Parathyroid adenoma (tissue), 2 donors: ENCODE measurements at regions not wholly inside any gene's neighbourhood (a gene's known extent, or its start where the extent isn't known, plus 50 kb on each side); places are given as distances from the start of the nearest gene placed in this dataset.

Source experiments
- H2AFZ ChIP-seq: fragments of 300-600 bp; sonication (generic); one replicate; pipeline ENCODE4 v1.7.0; 2017; ENCODE audit warnings: antibody characterized with exemption, mild to moderate bottlenecking
- H3K27ac ChIP-seq: fragments of 300-600 bp; sonication (generic); one replicate; pipeline ENCODE4 v1.7.0; 2017
- H3K27me3 ChIP-seq: fragments of 300-600 bp; sonication (generic); one replicate; pipeline ENCODE4 v1.7.0; 2017; ENCODE audit warnings: low read length; ENCODE audit not compliant: control insufficient read depth, insufficient read depth
- H3K36me3 ChIP-seq: fragments of 300-600 bp; sonication (generic); one replicate; pipeline ENCODE4 v1.7.0; 2017; ENCODE audit warnings: low read length; ENCODE audit not compliant: control insufficient read depth, insufficient read depth
- H3K4me1 ChIP-seq: fragments of 300-600 bp; sonication (generic); one replicate; pipeline ENCODE4 v1.7.0; 2017; ENCODE audit warnings: control low read depth
- H3K4me2 ChIP-seq: fragments of 300-600 bp; sonication (generic); one replicate; pipeline ENCODE4 v1.7.0; 2017; ENCODE audit warnings: low read length
- H3K4me3 ChIP-seq: fragments of 300-600 bp; sonication (generic); one replicate; pipeline ENCODE4 v1.7.0; 2017; ENCODE audit warnings: low read depth, low read length
- H3K79me2 ChIP-seq: fragments of 300-600 bp; sonication (generic); one replicate; pipeline ENCODE4 v1.7.0; 2017; ENCODE audit warnings: control low read depth
- H3K9ac ChIP-seq: fragments of 300-600 bp; sonication (generic); one replicate; pipeline ENCODE4 v1.7.0; 2017; ENCODE audit warnings: mild to moderate bottlenecking
- H3K9me3 ChIP-seq: fragments of 300-600 bp; sonication (generic); one replicate; pipeline ENCODE4 v1.7.0; 2017; ENCODE audit warnings: low read length; ENCODE audit not compliant: control insufficient read depth
- TF ChIP-seq, protein P1 (sequence below): fragments of 300-600 bp; sonication (generic); IDR thresholded peaks from one replicate; pipeline ENCODE4 v1.7.0; 2017; ENCODE audit warnings: antibody characterized with exemption, mild to moderate bottlenecking
- donor health status: primary hyperparathyroidism.

DNA sequence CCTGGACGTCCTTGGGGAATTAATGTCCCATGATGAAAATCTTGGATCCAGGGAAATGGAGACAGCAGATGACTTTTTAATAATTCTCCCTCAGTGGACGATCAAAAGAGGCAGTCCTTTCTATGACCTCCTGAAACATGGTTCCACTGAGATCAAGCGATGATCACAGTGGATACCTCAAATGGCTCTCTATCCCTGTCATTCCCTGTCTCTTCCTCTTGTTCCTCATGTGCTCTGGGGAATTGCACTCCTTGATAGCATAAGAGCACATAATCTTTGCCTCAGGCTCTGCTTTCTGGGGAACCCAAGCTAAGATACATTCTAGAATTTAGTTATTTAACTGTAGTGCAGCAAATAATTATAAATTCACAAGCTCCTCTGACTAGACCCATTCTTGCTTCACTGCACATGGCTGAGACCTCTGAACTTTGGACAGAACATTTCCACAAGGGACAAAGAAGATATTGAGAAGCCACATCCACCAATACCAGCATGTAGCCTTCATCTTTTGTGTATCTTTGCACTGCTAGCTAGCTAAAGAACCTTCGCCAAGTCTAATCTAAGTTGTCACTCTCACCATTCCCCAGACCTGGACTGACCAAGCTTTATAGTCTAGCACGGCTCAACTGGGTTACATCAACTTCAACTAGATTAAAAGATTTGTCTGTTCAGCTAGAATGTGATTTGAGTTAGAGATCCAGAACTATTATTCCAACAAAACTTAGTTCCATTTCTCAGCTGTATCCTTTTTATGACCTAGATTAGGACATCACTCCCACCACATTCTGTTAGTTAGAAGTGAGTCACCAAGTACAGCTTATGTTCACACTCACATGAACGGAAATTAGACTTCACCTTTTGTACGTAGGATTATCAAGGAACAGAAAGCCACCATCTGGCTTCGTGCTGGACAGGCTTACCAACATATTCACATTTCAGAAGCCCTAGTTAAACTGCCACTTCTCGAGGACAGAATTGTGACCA lies 142.7 kb downstream of the SUCLA2 start:
- TF ChIP-seq, protein P1, sequence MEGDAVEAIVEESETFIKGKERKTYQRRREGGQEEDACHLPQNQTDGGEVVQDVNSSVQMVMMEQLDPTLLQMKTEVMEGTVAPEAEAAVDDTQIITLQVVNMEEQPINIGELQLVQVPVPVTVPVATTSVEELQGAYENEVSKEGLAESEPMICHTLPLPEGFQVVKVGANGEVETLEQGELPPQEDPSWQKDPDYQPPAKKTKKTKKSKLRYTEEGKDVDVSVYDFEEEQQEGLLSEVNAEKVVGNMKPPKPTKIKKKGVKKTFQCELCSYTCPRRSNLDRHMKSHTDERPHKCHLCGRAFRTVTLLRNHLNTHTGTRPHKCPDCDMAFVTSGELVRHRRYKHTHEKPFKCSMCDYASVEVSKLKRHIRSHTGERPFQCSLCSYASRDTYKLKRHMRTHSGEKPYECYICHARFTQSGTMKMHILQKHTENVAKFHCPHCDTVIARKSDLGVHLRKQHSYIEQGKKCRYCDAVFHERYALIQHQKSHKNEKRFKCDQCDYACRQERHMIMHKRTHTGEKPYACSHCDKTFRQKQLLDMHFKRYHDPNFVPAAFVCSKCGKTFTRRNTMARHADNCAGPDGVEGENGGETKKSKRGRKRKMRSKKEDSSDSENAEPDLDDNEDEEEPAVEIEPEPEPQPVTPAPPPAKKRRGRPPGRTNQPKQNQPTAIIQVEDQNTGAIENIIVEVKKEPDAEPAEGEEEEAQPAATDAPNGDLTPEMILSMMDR, result no peak
- Histone ChIP-seq H3K4me1 (no peaks in the 10 kb centered on the region), H3K9me3 (no peaks in the 10 kb centered on the region), H3K36me3 (no peaks in the 10 kb centered on the region), H3K79me2 (no peaks in the 10 kb centered on the region), H3K27me3 (no peaks in the 10 kb centered on the region), H3K27ac (no peak overlapping the region), H3K4me3 (no peak overlapping the region), H3K9ac (no peak overlapping the region), H3K4me2 (no peak overlapping the region), H2AFZ (no peak overlapping the region)

DNA sequence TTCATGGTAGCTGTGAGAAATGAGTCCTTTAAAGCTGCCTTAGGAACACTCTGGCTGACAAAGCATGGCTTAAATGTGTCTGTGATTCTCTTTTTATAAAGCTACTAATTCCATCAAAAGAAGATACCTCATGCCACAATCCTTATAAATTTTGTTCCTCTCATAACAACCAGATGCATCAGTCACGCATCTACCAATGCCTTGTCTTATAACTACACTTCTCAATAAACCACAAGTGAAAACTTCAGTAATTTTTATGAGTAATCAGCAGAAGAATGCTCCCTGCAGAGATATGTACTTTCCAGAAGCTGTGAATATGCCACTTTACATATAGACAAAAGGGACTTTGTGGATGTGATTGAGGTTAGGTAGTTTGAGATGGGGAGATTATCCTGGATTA lies 147.8 kb downstream of the SUCLA2 start:
- no peaks in the 10 kb centered on the region for H3K79me2 ChIP-seq

DNA sequence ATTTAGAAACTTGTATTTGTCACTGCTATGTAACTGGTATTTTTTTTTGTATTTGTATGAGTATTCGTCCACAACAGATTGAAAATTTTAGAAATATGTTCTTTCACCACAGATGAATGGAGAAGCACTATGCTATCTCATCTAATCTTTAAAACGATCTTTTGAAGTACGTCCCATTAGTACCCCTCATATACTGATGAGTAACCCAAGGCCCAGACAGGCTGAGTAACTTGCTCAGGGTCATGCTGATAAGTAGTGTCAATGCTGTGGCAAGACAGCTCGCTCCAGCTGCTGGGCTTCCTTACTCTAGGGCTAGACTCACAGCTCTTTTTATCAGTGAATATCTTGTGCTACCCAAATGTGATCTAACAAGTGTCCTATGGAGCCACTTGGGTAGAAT lies 154.2 kb downstream of the SUCLA2 start:
- H2AFZ ChIP-seq, result no peak overlapping the region
- H3K79me2 ChIP-seq, result no peaks in the 10 kb centered on the region
- no peak overlapping the region for H3K4me3 ChIP-seq
- TF ChIP-seq, protein P1, result no peak
- no peaks in the 10 kb centered on the region for H3K4me1 ChIP-seq
- no peak overlapping the region for H3K27ac ChIP-seq
- no peaks in the 10 kb centered on the region for H3K36me3 ChIP-seq
- H3K4me2 ChIP-seq, result no peak overlapping the region
- no peaks in the 10 kb centered on the region for H3K9me3 ChIP-seq
- no peaks in the 10 kb centered on the region for H3K27me3 ChIP-seq
- no peak overlapping the region for H3K9ac ChIP-seq

More for the DNA sequence above, 147.8 kb downstream of the SUCLA2 start:
- no peaks in the 10 kb centered on the region for H3K4me1 ChIP-seq
- H3K4me3 ChIP-seq, result no peak overlapping the region
- H3K27ac ChIP-seq, result no peak overlapping the region
- no peaks in the 10 kb centered on the region for H3K27me3 ChIP-seq
- H3K9me3 ChIP-seq, result no peaks in the 10 kb centered on the region
- H2AFZ ChIP-seq, result no peak overlapping the region
- no peaks in the 10 kb centered on the region for H3K36me3 ChIP-seq
- TF ChIP-seq, protein P1, result no peak
- no peak overlapping the region for H3K9ac ChIP-seq
- no peak overlapping the region for H3K4me2 ChIP-seq

GRCh38 chr13:47845981-47846380 lies 155.1 kb downstream of the SUCLA2 start:
- Histone ChIP-seq H3K27me3 (no peaks in the 10 kb centered on the region), H3K36me3 (no peaks in the 10 kb centered on the region), H3K27ac (no peak overlapping the region), H3K9me3 (no peaks in the 10 kb centered on the region), H3K9ac (no peak overlapping the region), H2AFZ (no peak overlapping the region), H3K79me2 (no peaks in the 10 kb centered on the region), H3K4me1 (no peaks in the 10 kb centered on the region), H3K4me2 (no peak overlapping the region), H3K4me3 (no peak overlapping the region)
- TF ChIP-seq, protein P1, result no peak

DNA sequence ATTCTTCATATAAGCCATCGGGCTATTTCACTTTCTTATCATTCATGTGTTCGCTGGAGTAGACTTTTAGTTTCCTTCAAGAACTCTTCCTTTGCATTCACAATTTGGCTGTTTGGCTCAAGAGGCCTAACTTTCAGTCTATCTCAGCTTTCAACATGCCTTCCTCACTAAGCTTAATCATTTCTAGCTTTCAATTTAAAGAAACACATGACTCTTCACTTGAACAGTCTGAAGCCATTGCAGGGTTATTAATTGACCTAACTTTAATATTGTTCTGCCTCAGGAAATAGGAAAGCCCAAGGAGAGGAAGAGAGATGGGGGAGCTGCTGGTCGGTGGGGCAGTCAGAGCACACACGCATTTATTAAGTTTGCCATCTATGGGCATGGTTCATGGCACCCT lies 158.1 kb downstream of the SUCLA2 start:
- Histone ChIP-seq H3K4me1 (no peaks in the 10 kb centered on the region), H3K27me3 (no peaks in the 10 kb centered on the region), H2AFZ (no peak overlapping the region), H3K9me3 (no peaks in the 10 kb centered on the region), H3K4me3 (no peak overlapping the region), H3K36me3 (no peaks in the 10 kb centered on the region), H3K4me2 (no peak overlapping the region), H3K27ac (no peak overlapping the region), H3K79me2 (no peaks in the 10 kb centered on the region), H3K9ac (no peak overlapping the region)
- TF ChIP-seq, protein P1, result no peak
